AG20443 (cell line): ENCODE measurements at regions not wholly inside any gene's neighbourhood (a gene's known extent, or its start where the extent isn't known, plus 50 kb on each side); places are given as distances from the start of the nearest gene placed in this dataset.
"Not testable (repeated sequence)": the region's sequence is repeated elsewhere in the genome, so short reads cannot be mapped to it uniquely, and the experiment has no call there.

Experiments
- DNase-seq: peaks from one replicate; pipeline ENCODE4 v3.0.0; 2012; ENCODE audit warnings: low spot score, mixed read lengths

DNA sequence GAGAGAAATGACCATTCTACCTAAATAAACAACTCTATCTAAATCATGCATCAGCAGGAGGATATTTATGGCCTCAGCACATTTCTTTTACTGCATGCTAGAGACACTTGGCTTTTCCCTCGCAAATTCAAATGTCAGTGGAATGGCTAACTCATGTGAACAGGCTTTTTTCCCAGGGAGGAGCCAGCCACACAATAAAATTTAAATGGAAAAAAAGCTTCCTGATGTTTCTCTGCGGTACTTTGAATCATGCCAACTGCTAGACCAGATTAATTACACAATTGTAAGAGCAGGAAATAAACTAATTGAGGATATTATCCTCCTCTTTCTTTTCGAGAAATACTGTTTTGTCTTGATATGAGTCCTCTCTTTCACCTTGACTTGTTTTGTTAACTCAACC lies 676.3 kb downstream of the IRS1 start:
- peak; percentile 20 for DNase-seq

DNA sequence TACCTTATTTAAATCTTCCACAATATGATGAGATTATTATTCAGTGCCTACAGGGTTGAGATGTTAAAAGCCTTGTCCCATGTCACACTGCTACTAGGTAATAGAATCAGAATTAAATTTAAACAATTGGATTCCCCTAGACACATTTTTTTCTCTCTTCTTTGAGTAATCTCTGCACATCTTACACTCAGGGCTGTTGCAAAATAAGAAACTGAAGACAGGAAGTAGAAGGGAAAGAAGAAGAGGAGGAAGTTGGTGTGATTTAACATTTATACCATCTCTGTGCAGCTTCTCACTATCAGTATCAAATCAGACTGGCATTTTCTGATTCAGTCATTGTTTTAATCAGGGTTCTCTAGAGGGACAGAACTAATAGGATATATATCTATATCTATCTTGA lies 677.6 kb downstream of the IRS1 start:
- DNase-seq, result no peak

DNA sequence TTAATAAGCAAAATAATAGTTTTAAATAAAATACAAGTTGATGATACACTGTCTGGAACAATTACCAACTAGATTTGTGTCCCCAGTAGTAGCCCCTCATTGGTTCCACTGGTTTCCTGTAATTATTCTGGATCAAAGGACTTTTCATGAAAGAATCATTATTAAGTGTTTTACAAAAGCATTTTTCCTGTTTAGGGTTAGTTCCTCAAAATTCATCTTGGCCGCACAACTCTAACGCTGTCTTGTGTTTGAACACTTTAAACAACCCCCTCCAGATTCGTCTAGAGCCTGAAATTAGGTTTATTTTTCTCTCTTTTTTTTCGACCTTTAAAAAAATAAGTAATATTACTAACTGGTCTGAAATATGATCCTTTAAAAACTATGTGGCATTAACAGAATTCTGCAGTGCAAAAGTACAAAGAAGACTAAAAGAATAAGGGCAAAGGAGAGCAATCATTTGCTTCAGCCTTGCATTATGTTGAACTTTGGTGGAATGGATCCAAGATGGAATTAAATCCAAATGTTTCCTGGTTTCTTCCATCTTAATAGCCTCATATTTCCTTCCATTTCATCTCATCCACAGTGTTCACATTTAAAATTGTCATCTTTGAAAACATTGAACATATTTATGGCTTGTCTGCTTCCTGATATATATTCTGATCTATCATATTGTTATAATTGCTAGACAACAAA lies 678.4 kb downstream of the IRS1 start:
- DNase-seq, result no peak

DNA sequence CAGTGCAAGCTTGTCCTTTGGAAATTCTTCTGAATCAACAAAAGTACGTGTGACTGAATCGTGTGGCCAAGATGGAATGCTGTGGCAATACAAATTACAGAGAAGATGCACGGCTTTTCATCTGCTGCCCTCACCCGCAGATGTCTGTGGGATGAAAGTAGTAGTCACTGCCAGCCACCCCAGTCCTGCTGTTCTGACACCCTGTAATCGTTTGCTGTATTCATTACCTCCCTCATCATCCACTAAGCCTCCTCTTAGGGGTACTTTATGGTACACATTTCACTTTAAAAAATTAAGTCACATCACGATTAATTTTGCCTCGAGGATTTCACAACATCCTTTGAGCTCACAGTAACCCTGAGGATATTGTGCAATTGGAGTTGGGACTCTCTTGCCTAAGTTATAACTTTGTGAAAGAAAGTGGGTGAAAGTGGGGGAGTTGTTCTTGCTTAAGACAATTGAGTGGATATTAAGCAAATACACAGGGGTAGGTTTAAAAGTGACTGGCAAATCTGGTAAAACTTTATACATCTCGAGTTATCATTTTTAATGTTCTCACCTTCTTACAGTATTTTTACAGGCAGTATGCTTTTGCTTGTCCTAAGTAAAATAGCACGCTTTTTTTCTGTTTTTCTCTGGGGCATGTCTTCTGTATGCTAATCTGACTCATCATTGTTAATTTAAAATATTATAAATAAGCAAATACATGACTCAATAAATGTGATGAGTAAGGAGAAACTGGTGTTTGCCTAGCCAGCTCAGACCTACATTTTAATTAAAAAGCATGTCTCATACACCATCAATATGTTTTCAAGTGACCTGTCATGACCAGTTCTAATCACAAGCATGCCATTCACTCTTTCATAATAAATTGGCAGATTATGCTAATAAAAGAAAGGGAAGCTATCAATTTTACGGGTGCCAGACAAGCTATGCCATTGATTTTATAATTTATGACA lies 680.9 kb downstream of the IRS1 start:
- DNase-seq, result peak; percentile 69

DNA sequence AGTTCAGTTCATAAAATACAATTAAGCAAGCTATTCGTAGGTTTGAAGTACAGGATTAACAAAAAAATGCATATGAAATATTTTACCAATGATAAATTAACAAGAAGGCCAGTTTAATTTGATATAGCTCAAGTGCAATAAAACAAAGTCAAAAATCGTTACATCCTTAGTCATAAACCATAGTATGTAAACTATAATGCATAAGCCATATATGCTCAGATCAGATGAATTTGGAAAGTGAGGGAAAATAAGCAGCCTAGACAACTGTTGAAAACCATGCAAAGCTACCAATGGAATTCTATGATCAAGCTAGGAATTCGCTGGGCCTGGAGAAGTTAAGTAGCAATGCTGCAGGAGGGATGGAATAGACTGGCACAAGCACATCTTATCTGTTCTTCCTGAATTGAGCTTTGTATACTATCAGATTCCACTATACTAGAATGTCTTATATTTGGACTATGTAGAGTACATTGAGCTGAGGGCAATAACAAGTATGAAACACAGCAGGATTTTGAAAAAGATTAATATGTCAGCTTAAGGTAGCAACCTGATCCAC lies 682.0 kb downstream of the IRS1 start:
- no peak for DNase-seq

DNA sequence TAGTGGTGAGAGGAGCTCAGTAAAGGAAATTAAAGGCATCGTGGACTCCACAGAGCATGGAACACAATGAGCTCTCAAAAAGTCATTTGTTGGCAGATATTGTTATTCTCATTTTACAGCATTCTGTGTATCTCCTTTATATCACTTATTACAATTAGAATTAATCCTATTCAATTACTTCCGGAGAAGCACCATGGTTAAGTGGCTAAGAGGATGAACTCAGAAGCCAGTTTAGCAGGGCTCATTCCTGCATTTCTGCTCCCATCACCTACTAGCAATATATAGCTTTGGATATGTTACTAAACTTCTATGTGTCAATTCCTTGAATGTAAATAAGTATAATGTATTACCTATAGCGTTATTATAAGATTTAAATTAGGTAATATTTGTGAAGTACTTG lies 683.3 kb downstream of the IRS1 start:
- no peak for DNase-seq

DNA sequence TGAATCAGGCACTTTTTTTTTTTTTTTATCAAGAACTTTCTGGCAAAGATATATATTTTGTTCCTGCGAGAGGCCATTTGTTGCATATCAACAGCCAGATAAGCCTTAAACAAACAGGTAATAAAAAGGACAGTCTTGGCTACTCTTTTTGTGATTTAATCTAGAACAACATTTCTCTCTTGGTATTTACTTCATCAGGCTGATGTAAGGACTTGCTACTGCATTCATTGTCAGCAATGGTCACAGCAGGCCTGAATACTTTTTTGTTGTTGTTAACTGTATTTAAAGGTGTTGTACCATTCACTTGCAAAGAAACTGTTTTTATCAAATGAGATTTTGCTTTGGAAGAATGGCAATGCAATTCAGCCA lies 683.8 kb downstream of the IRS1 start:
- no peak for DNase-seq

DNA sequence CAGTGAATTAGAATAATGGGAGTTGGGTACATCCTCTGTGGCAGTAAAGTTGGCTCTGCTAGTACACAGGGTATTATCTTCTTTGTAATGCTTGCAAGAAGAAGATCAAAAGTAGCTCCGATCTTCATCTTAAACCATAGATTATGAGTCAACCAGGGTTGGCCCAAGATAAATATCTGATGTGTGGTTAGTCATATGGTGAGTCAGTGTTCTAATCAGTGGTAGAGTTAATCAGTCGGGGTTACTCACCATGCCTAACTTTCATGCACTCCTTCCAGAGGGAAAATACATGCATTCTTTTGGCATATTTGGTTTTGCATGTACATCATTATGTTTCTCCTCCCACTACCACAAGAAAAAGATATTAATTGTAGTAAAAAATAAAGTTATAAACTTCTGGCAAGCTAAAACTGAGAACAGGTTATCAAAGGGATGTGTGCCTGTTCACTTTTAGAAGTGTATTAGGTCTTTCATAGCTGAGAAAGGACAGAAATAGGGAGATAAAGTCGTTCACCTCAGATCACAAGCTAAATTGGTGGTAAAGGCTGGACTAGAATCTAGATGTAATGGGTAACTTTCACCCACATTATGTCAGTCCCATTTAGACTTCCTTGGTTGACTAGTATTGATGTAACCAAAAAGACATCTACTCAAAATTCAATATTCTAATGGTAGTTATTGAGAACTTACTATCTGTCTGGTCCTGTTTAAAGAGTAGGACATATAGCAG lies 684.4 kb downstream of the IRS1 start:
- peak; percentile 79 for DNase-seq

DNA sequence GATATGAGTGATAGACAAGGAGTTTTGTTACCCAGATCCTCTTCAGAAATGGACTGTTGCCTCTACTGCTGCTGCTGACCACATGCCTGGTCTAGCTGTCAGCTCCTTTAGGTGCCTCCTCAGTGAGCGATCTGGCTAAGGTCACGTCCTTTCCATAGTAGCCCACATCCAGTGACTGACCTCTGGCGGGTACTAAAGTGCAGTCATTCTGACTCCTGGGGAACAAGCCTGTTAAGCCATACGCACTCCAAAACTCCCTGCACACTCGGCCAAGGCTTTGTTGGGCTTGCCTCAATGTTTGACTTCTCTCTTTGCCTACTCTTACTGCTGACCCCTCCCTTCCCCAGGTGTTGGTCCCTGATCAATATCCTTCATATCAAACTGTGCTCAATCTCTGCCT lies 685.2 kb downstream of the IRS1 start:
- no peak for DNase-seq

DNA sequence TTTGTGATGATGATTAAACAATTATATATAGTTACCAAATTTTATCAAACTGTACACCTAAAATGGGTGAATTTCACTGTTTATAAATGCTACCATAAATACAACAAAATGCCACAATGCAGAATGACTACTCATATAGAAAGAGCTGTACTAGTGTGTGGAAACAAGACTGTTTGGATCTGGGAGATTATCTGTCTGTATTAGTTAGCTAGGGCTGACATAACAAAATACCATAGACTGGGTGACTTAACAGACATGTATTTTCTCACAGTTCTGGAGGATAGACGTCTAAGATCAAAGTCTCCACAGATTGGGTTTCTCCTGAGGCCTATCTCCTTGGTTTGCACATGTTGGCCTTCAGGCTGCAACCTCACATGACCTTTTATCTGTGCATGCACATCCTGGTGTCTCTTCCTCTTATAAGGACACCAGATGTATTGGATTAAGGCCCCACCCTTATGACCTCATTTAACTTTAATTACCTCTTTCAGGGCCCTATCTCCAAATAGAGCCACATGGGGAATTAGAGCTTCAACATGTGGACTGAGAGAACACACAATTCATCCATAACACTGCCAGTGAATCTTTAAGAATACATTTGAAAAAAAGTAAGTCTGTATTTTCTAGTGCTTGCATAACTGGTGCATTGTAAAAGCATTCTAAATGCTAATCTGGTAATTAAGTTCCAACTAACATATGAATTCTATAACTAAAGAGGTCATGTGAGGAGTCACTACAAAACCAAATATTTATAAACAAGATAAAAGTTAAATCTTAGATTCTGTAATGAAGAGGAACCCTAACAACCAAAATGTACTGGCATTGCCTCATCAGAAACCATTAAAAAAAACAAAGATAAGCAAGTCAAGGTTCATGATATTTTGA lies 699.6 kb downstream of the NYAP2 start:
- DNase-seq, result no peak

DNA sequence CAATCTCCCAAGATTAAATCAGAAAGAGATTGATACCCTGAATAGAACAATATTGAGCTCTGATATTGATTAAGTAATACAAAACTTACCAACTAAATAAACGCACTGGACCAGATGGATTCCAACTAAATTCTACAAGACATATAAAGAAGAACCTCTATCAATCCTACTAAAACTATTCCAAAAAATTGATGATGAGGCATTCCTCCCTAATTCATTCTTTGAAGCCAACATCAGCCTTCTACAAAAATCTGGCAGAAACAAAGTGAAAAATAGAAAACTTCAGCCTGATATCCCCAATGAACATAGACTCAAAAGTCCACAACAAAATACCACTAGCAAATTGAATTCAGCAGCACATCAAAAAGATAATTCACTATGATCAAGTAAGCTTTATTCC lies 695.5 kb downstream of the NYAP2 start:
- DNase-seq, result no peak

DNA sequence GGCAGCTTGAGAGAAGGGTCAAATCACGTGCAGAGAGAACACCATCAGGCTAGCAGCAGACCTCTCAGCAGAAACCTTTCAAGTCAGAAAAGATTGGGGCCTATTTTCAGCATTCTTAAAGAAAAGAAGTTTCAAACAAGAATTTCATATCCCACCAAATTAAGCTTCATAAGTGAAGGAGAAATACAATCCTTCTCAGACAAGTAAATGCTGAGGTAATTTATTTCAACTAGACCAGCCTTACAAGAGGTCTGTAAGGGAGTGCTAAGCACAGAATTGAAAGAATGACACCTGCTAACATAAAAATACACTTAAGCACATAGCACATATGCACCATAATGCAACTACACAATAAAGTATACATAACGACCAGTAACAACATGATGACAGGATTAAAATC lies 693.9 kb downstream of the NYAP2 start:
- no peak for DNase-seq

DNA sequence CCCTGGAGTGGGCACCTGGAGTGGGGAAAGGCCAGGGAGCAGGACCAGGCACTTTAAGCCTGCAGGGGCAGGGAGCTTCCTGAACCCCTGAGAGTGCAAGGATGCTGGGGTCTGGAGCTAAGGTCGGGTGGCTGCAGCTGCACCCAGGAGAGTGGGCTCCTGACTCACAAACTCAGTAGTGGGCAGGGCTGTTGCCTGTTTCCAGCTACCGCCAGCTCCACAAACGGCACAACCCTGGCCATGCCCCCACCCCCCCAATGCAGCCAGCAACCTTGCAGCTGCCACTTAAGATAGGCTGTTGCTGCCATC lies 688.8 kb downstream of the NYAP2 start:
- no peak for DNase-seq

DNA sequence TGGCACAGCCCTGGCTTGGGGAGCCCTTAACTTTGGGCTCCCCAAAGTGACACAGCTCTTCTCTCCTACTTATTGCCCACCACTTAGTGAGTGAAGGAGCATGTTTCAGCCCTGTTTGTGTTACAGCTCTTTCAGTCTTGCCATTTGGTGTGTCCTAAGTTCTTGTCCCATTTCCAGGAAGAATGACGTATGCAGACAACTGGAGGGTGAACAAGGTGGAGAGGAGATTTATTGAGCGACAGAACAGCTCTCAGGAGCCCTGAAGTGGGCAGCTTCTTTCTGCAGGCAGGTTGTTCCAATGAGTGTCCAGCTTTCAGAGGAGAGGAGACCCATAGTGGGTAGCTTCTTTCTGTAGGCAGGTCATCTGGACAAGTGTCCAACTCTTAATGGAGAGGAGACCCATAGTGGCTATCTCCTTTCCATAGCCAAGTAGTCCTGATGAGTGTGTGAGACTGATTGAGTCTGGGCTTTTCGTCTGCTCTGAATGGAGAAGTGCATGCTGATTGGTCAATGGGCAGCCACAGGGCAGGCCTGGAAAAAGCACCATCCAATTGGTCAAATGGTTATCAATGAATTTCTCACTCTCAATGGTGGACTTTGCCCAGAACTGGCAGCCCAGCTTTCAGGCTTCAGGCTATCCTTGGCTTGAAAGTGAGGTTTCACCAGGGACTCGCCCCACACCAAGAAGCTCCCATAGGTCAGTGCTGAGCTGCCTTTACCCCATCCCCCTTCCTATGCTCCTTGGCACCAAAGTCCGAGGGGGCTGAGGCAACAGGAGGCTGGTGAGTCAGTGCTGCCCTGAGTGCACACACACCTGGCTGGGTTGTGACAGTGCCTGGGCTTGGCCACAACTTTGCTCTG lies 688.2 kb downstream of the NYAP2 start:
- no peak for DNase-seq

DNA sequence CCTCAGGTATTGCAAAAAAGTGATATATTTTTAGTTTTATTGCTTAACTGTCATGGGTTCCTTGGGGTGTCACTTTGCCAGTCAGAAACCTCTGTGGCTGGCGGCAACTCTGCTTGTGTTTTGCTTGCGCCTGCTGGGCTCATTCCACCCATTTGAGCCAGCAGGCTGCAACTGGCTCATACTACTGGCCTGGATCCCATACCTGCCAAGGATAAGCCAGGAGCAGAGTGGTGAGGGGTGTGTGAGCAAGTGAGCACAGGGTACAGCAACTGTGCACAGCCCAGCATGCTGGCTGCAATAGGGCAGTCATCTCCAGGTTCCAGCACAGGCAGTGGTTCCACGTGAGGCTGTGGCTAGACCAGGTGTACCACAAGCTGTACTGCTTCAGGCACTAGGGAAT lies 687.5 kb downstream of the NYAP2 start:
- no peak for DNase-seq

DNA sequence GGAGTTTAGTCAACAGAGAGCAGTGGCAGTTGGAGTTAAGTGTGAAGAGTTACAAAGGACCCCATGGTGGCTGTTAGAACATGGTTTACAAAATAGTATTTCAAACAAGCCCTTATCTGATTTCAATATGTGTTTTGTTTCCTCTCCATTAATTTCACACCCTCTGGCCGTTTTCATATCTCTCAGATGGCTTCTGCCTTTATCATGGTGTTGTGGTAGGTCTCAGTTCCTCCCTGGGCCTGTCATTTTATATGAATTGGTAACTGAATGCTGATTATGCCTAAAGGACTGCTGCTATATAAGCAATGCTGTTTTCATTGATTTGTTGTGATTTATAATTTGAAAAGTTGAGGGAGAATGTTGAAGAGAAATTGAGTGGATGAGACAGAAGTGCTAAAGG lies 686.7 kb downstream of the NYAP2 start:
- DNase-seq, result no peak

DNA sequence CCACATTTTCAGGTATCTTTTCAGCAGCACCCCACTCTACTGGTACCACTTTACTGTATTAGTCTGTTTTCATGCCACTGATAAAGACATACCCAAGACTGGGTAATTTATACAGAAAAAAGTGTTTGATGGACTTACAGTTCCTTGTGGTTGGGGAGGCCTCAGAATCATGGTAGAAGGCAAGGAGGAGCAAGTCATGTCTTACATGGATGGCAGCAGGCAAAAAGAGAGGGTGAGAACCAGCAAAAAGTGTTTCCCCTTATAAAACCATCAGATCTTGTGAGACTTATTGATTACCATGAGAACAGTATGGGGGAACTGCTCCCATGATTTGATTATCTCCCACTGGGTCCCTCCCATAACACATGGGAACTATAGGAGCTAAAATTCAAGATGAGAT lies 685.9 kb downstream of the NYAP2 start:
- not testable (repeated sequence) for DNase-seq

DNA sequence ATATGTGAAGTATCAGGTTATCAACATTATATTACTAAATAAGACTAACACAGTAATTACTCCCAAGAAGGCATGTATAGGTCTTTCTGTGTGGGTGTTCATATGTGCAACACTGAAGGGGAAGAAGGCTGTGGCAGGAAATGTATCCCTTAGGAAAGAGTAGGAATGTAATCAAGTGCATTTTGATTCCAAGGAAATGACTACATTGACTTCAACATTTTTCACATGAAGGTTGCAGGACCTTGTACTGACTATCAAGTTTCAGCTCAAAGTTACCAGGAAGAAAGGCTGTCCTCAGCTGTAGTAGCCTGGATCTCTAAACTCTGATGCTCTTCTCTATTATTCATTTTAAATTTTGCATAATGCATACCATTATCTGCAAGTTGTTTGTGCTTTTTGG lies 680.8 kb downstream of the NYAP2 start:
- no peak for DNase-seq

DNA sequence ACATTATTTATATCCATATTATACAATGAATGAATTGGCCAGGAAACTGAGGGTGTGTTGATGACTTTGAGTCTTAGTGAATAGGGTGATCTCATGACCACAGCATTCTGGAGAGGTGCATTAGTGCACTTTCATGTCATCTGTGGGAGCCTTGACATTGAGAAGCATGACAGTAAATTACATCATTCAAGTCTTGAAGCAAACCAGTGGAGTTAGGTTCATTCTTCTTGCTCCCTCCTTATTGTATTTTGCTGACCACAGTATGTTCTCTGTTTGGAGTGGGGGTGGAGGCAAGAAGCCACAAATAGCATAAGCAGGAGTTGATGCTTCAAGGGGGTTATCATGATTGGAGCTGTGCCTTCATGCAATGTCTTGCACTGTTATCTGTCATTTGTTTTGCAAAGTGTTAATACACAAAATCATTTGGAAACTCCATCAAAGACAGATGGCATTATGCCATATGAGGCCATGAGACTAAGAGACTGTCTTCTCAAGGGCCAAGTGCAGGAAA lies 680.2 kb downstream of the NYAP2 start:
- peak; percentile 14 for DNase-seq

DNA sequence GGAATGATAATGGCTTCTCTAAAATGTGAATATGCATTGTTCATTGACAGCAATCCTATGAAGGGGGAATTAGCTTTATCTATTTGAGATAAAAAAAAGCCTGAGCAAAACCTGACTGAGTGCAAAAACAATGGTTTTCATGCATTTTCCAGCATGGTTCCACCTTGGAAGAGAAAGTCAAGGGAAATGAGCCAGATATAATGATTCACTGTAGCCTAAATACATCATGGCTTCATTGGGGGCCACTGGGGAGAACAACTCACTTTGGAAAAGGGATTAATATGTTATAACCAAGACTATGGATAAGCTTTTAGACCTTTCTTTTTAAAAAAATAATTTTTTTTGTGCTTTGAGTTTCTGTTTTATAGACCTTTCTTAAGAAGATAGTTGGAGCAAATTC lies 679.7 kb downstream of the NYAP2 start:
- DNase-seq, result no peak

DNA sequence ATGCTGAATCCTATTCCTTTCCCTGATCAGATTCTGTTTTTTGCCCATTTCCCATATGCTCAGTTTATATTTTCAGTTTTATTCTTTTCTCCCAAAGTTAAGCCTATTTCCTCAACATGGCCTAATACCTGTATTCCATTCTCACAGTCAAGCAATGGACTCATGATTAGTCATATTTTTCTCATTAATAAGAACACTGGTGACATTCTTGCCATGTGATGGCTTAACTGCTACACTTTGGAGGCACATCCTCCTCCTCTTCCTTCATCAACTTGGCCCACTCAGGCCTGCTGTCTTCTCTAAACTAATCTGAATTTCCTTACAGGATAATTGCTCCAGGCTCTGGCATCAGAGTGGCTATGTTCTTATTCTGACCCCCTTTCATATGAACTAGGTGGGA lies 679.2 kb downstream of the NYAP2 start:
- DNase-seq, result no peak
